Gastroesophageal sphincter (tissue), 4 donors: ENCODE measurements at regions not wholly inside any gene's neighbourhood (a gene's known extent, or its start where the extent isn't known, plus 50 kb on each side); places are given as distances from the start of the nearest gene placed in this dataset.

Experiments used
- ATAC-seq: fragments of 150-250 bp; one replicate; pipeline ENCODE4 v1.9.1; 2016; ENCODE audit warnings: mild to moderate bottlenecking, moderate library complexity
- H3K27ac ChIP-seq, 4 donors: fragments of 200-600 bp; sonication (generic) in 3 of 4; 1 replicate in 3 of 4; 2 replicates in 1 of 4; pipeline ENCODE4 v1.5.1; 2016 to 2019
- H3K27me3 ChIP-seq: fragments of 200-600 bp; sonication (generic); one replicate; pipeline ENCODE4 v1.5.1; 2019
- H3K36me3 ChIP-seq, 2 donors: fragments of 200-600 bp; sonication (generic); one replicate each; pipeline ENCODE4 v1.5.1; 2019; ENCODE audit warnings: control low read depth in 1 of 2
- H3K4me1 ChIP-seq, 3 donors: fragments of 200-600 bp; sonication (generic); 1 replicate in 2 of 3; 2 replicates in 1 of 3; pipeline ENCODE4 v1.5.1; 2016 to 2019; ENCODE audit warnings: control low read depth in 2 of 3
- H3K4me3 ChIP-seq, 2 donors: fragments of 200-600 bp; sonication (generic); one replicate each; pipeline ENCODE4 v1.5.1; 2019; ENCODE audit warnings: mild to moderate bottlenecking in 1 of 2, moderate library complexity in 1 of 2
- H3K9me3 ChIP-seq, 3 donors: fragments of 200-600 bp; sonication (generic); one replicate each; pipeline ENCODE4 v1.5.1; 2017 to 2019; ENCODE audit warnings: control low read depth in 2 of 3
- EP300 ChIP-seq: sonication (generic); formaldehyde crosslinking; IDR thresholded peaks from one replicate; pipeline ENCODE4 v1.6.1; 2017; ENCODE audit warnings: antibody characterized with exemption, mild to moderate bottlenecking
- POLR2A ChIP-seq, 2 donors: fragments of 450-650 bp; IDR thresholded peaks; one replicate each; pipeline ENCODE4 v1.6.1; 2017; ENCODE audit warnings: antibody characterized with exemption in 2 of 2, mild to moderate bottlenecking in 2 of 2, moderate library complexity in 1 of 2
- POLR2AphosphoS5 ChIP-seq: sonication (generic); formaldehyde crosslinking; IDR thresholded peaks from one replicate; pipeline ENCODE4 v1.6.1; 2017; ENCODE audit warnings: antibody characterized with exemption
- WGBS, 2 donors: methylation state at CpG; one replicate each; pipeline ENCODE4 v1.1.5; 2018; ENCODE audit warnings: low coverage in 1 of 2; 5-methylcytosine and 5-hydroxymethylcytosine counted together
- TF ChIP-seq, protein P1 (sequence below), 4 experiments: fragments of 200-600 bp in 2 of 4; fragments of 450-650 bp in 2 of 4; sonication (generic) in 1 of 4; IDR thresholded peaks; one replicate each; pipeline ENCODE4 v1.5.1; 2017 to 2019; ENCODE audit warnings: antibody characterized with exemption in 4 of 4, mild to moderate bottlenecking in 2 of 4, moderate library complexity in 2 of 4

DNA sequence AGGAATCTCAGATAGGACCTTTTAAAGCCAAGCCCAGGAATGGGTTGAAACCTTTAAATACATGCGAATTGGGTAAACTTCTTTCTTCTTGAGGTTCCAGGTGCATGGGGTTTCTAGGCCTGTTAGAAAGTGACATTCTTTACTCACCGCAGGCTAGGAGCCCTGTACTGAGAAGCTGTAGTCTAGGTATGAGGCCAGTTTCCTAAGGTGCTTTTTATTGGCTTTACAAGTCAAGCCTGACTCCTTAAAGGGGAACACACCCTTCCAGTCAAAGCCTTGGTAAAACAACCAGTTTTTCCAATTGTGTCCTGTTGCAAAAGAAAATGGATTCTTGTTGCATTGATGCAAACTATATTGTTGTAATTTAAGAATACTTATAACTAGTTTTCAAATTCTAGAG is 76.1 kb upstream of the ATP11B start:
- no peaks in the 10 kb centered on the region for H3K9me3 ChIP-seq
- H3K4me1 ChIP-seq = no peaks in the 10 kb centered on the region
- H3K4me3 ChIP-seq = no peak overlapping the region
- no peaks in the 10 kb centered on the region for H3K36me3 ChIP-seq
- ATAC-seq = no peak
- TF ChIP-seq POLR2A (IDR thresholded peaks at IDR 0.05) = no peak
- TF ChIP-seq, protein P1, sequence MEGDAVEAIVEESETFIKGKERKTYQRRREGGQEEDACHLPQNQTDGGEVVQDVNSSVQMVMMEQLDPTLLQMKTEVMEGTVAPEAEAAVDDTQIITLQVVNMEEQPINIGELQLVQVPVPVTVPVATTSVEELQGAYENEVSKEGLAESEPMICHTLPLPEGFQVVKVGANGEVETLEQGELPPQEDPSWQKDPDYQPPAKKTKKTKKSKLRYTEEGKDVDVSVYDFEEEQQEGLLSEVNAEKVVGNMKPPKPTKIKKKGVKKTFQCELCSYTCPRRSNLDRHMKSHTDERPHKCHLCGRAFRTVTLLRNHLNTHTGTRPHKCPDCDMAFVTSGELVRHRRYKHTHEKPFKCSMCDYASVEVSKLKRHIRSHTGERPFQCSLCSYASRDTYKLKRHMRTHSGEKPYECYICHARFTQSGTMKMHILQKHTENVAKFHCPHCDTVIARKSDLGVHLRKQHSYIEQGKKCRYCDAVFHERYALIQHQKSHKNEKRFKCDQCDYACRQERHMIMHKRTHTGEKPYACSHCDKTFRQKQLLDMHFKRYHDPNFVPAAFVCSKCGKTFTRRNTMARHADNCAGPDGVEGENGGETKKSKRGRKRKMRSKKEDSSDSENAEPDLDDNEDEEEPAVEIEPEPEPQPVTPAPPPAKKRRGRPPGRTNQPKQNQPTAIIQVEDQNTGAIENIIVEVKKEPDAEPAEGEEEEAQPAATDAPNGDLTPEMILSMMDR (IDR thresholded peaks at IDR 0.05) = no peak
- TF ChIP-seq POLR2AphosphoS5 = no peak
- no peak for TF ChIP-seq EP300
- H3K27ac ChIP-seq = no peak overlapping the region
- WGBS, 2 donors = 58 to 83% methylated on average over 1 to 2 of the region's 2 CpGs
- no peaks in the 10 kb centered on the region for H3K27me3 ChIP-seq

DNA sequence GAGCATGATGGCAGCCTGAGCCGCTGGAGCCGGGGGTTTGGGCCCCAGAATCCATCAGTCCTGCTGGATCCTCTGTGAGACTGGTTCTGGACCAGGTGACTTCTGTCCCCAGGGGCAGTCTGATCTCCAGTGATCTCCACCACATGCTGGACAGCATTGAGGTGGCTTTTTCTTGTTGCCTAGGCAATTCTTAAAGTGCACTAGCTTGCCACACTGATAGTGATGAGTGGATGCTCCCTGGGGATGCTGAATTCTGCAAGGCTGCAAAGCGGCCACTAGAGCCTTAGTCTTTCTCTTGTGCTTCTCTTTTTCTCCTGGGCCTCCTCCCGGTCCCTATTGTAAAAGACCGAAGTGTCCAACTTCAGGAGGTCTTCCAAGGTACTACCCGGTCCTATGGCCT is 70.4 kb upstream of the ATP11B start:
- no peaks in the 10 kb centered on the region for H3K9me3 ChIP-seq
- H3K36me3 ChIP-seq = no peaks in the 10 kb centered on the region
- H3K4me3 ChIP-seq = no peak overlapping the region
- H3K4me1 ChIP-seq = no peaks in the 10 kb centered on the region
- 62 to 79% methylated on average over 2 of the region's 6 CpGs for WGBS, 2 donors
- H3K27me3 ChIP-seq = peaks cover 23% of the 10 kb centered on the region
- ATAC-seq = no peak
- TF ChIP-seq POLR2A (IDR thresholded peaks at IDR 0.05) (no peak), POLR2AphosphoS5 (no peak), EP300 (no peak)
- TF ChIP-seq, protein P1 (IDR thresholded peaks at IDR 0.05) = no peak
- H3K27ac ChIP-seq = no peak overlapping the region

DNA sequence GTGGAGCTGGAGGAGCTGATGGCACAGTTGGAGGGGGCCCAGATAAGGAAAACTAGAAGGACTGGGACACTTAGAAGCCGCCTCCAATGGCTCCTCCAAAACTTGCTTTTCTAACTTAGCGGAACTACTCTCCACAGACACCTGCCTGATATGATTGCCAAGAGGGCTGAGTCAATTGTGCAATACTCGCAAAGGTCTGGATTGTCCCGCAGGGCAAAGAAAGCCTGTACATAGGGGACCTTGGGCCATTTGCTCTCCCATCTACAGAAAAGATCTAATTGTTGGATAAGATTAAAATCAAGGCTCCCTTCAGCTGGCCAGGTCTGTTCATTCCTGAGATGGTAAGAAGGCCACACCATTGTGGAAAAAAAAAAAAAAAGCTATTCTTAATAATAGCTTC is 69.7 kb upstream of the ATP11B start:
- no peaks in the 10 kb centered on the region for H3K36me3 ChIP-seq
- no peaks in the 10 kb centered on the region for H3K4me1 ChIP-seq
- TF ChIP-seq POLR2A (IDR thresholded peaks at IDR 0.05) (no peak), POLR2AphosphoS5 (no peak), EP300 (no peak)
- TF ChIP-seq, protein P1 (IDR thresholded peaks at IDR 0.05) = no peak
- peaks cover 23% of the 10 kb centered on the region for H3K27me3 ChIP-seq
- H3K27ac ChIP-seq = no peak overlapping the region
- WGBS, 2 donors = 89 to 100% methylated on average over 1 to 3 of the region's 4 CpGs
- no peak for ATAC-seq
- no peaks in the 10 kb centered on the region for H3K9me3 ChIP-seq
- no peak overlapping the region for H3K4me3 ChIP-seq

GRCh38 chr3:182725372-182726251 is 67.7 kb upstream of the ATP11B start:
- Histone ChIP-seq H3K27ac (no peak overlapping the region), H3K4me1 (no peaks in the 10 kb centered on the region), H3K9me3 (no peaks in the 10 kb centered on the region), H3K27me3 (peaks cover 23% of the 10 kb centered on the region), H3K36me3 (no peaks in the 10 kb centered on the region), H3K4me3 (no peak overlapping the region)
- ATAC-seq = no peak
- 47 to 48% methylated on average over 15 to 16 of the region's 16 CpGs for WGBS, 2 donors
- TF ChIP-seq EP300 = no peak
- TF ChIP-seq, protein P1 (IDR thresholded peaks at IDR 0.05) = no peak
- TF ChIP-seq POLR2A (IDR thresholded peaks at IDR 0.05) = no peak
- no peak for TF ChIP-seq POLR2AphosphoS5
